ENCODE measurements at regions not wholly inside any gene's neighbourhood (a gene's known extent, or its start where the extent isn't known, plus 50 kb on each side); places are given as distances from the start of the nearest gene placed in this dataset.

GRCh38 chr4:132382243-132382642 lies 766.9 kb upstream of the PCDH10 start:
- TF ChIP-seq CTCF (IDR thresholded peaks at IDR 0.05; ENCODE audit: extremely low read depth, missing control alignments) = no peak
- DNase-seq (ENCODE audit: low spot score) = no peak

- no peak for TF ChIP-seq CTCF (IDR thresholded peaks at IDR 0.05; ENCODE audit: extremely low read depth, missing control alignments)
Measured at GRCh38 chr4:132383571-132384199, 765.4 kb upstream of the PCDH10 start.

GRCh38 chr4:132384709-132385108 lies 764.4 kb upstream of the PCDH10 start:
- no peak for TF ChIP-seq CTCF (IDR thresholded peaks at IDR 0.05; ENCODE audit: extremely low read depth, missing control alignments)
- DNase-seq (ENCODE audit: low spot score) = no peak

More at GRCh38 chr4:132383571-132384199, 765.4 kb upstream of the PCDH10 start:
- no peak for DNase-seq (ENCODE audit: low spot score)

GRCh38 chr4:132386130-132386529 lies 763.0 kb upstream of the PCDH10 start:
- no peak for DNase-seq (ENCODE audit: low spot score)
- TF ChIP-seq CTCF (IDR thresholded peaks at IDR 0.05; ENCODE audit: extremely low read depth, missing control alignments) = no peak

- TF ChIP-seq CTCF (IDR thresholded peaks at IDR 0.05; ENCODE audit: extremely low read depth, missing control alignments) = no peak
- DNase-seq (ENCODE audit: low spot score) = no peak
Measured at GRCh38 chr4:132387060-132387459, 762.0 kb upstream of the PCDH10 start.

- no peak for TF ChIP-seq CTCF (IDR thresholded peaks at IDR 0.05; ENCODE audit: extremely low read depth, missing control alignments)
- DNase-seq (ENCODE audit: low spot score) = no peak
Measured at GRCh38 chr4:132395561-132395960, 753.5 kb upstream of the PCDH10 start.

GRCh38 chr4:132396636-132397035 lies 752.5 kb upstream of the PCDH10 start:
- DNase-seq (ENCODE audit: low spot score) = no peak
- TF ChIP-seq CTCF (IDR thresholded peaks at IDR 0.05; ENCODE audit: extremely low read depth, missing control alignments) = no peak
